Sigmoid colon (tissue), 4 donors: ENCODE measurements at regions not wholly inside any gene's neighbourhood (a gene's known extent, or its start where the extent isn't known, plus 50 kb on each side); places are given as distances from the start of the nearest gene placed in this dataset.

Source experiments
- CTCF ChIP-seq, 4 experiments: fragments of 450-650 bp in 3 of 4; fragments of 200-600 bp in 1 of 4; IDR thresholded peaks; one replicate each; pipeline ENCODE4 v1.5.1; 2016 to 2019; ENCODE audit warnings: antibody characterized with exemption in 4 of 4, mild to moderate bottlenecking in 3 of 4, moderate library complexity in 2 of 4
- POLR2A ChIP-seq, 2 donors: fragments of 450-650 bp; IDR thresholded peaks; one replicate each; pipeline ENCODE4 v1.6.1; 2016; ENCODE audit warnings: antibody characterized with exemption in 2 of 2, mild to moderate bottlenecking in 2 of 2, moderate library complexity in 2 of 2
- POLR2AphosphoS5 ChIP-seq, 4 donors: sonication (generic); formaldehyde crosslinking; IDR thresholded peaks; one replicate each; pipeline ENCODE4 v1.6.1; 2017; ENCODE audit warnings: antibody characterized with exemption in 4 of 4

GRCh38 chr11:110908401-110909105 is 196.3 kb upstream of the ARHGAP20 start:
- TF ChIP-seq POLR2A (IDR thresholded peaks at IDR 0.05), result no peak
- TF ChIP-seq CTCF (IDR thresholded peaks at IDR 0.05), result no peak
- TF ChIP-seq POLR2AphosphoS5 (IDR thresholded peaks at IDR 0.05), result no peak
